DND-41 (cell line): ENCODE measurements at regions not wholly inside any gene's neighbourhood (a gene's known extent, or its start where the extent isn't known, plus 50 kb on each side); places are given as distances from the start of the nearest gene placed in this dataset.

Experiments used
- CTCF ChIP-seq: IDR thresholded peaks from 2 replicates; pipeline ENCODE4 v1.5.1; 2012; ENCODE audit warnings: borderline replicate concordance, low read length, moderate library complexity, mild to moderate bottlenecking; ENCODE audit not compliant: poor library complexity, severe bottlenecking; ENCODE audit errors: extremely low read depth
- EZH2 ChIP-seq: IDR thresholded peaks from 3 replicates; pipeline ENCODE4 v1.6.1; 2012; ENCODE audit warnings: borderline replicate concordance, low read depth, mild to moderate bottlenecking, moderate library complexity, low read length, inconsistent platforms; ENCODE audit not compliant: severe bottlenecking

DNA sequence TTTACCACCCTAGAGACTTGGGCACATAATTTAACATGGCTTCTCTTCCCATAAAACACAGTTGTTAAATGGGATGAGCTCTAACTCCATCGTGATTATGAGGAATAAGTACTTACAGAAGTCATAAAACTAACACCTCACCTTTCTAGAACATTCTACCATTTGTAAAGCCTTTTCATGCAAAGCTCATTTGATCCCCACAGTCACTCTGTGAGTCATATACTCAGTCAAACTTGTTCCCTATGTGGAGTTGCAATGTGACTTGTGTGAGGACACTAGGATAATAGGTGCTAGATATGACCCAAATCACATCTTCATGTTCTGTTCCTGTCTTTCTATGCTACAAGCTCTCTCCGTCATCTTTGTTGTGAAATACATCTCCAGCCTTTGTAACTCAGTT, 371.7 kb downstream of the WDR11 start:
- no peak for TF ChIP-seq CTCF
- no peak for TF ChIP-seq EZH2
